ENCODE measurements at regions not wholly inside any gene's neighbourhood (a gene's known extent, or its start where the extent isn't known, plus 50 kb on each side); places are given as distances from the start of the nearest gene placed in this dataset.

GRCh38 chr20:56759741-56760278 lies 130.7 kb downstream of the TFAP2C start:
- TF ChIP-seq, protein P1, sequence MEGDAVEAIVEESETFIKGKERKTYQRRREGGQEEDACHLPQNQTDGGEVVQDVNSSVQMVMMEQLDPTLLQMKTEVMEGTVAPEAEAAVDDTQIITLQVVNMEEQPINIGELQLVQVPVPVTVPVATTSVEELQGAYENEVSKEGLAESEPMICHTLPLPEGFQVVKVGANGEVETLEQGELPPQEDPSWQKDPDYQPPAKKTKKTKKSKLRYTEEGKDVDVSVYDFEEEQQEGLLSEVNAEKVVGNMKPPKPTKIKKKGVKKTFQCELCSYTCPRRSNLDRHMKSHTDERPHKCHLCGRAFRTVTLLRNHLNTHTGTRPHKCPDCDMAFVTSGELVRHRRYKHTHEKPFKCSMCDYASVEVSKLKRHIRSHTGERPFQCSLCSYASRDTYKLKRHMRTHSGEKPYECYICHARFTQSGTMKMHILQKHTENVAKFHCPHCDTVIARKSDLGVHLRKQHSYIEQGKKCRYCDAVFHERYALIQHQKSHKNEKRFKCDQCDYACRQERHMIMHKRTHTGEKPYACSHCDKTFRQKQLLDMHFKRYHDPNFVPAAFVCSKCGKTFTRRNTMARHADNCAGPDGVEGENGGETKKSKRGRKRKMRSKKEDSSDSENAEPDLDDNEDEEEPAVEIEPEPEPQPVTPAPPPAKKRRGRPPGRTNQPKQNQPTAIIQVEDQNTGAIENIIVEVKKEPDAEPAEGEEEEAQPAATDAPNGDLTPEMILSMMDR (IDR thresholded peaks at IDR 0.05; ENCODE audit: poor library complexity, severe bottlenecking), result no peak
- no peak for TF ChIP-seq REST (IDR thresholded peaks at IDR 0.05; ENCODE audit: borderline replicate concordance)
- no peak for TF ChIP-seq EZH2 (IDR thresholded peaks at IDR 0.05; ENCODE audit: borderline replicate concordance, insufficient read depth, low read length, poor library complexity, severe bottlenecking)
